Liver (tissue), 3 donors: ENCODE measurements at regions not wholly inside any gene's neighbourhood (a gene's known extent, or its start where the extent isn't known, plus 50 kb on each side); places are given as distances from the start of the nearest gene placed in this dataset.

Source experiments
- RXRA ChIP-seq, 2 donors: IDR thresholded peaks; 2 replicates each; pipeline ENCODE4 v1.6.1; 2017 to 2018; ENCODE audit warnings: antibody characterized with exemption in 2 of 2, mild to moderate bottlenecking in 1 of 2
- TF ChIP-seq, protein P1 (sequence below): fragments of 150-350 bp; IDR thresholded peaks from 2 replicates; pipeline ENCODE4 v1.5.1; 2017; ENCODE audit warnings: improper control_type of control experiment, low read depth, low read length; ENCODE audit not compliant: missing input control
- donor health status: healthy.
- donor health status: healthy.

DNA sequence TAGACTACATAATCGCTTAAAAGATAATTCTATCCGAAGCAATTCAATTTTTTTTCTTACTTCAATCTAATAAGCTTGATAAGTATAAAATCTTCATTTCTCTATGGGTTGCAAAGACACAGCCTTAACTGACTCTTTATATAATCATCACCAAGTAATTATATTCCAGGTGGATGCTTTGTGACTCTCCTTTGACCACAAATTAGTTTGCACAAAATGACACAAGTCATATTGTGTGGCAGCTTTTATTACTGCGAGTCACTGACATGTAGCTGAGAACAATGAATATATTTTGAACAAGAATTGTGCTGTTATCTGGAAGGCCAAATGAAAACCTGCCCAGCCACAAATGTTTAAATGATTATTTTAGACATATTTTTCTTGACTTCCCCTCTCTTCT lies 1727.8 kb downstream of the ARAP2 start:
- TF ChIP-seq, protein P1, sequence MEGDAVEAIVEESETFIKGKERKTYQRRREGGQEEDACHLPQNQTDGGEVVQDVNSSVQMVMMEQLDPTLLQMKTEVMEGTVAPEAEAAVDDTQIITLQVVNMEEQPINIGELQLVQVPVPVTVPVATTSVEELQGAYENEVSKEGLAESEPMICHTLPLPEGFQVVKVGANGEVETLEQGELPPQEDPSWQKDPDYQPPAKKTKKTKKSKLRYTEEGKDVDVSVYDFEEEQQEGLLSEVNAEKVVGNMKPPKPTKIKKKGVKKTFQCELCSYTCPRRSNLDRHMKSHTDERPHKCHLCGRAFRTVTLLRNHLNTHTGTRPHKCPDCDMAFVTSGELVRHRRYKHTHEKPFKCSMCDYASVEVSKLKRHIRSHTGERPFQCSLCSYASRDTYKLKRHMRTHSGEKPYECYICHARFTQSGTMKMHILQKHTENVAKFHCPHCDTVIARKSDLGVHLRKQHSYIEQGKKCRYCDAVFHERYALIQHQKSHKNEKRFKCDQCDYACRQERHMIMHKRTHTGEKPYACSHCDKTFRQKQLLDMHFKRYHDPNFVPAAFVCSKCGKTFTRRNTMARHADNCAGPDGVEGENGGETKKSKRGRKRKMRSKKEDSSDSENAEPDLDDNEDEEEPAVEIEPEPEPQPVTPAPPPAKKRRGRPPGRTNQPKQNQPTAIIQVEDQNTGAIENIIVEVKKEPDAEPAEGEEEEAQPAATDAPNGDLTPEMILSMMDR = no peak
- TF ChIP-seq RXRA (IDR thresholded peaks at IDR 0.05) = no peak
